HCT116 (cell line): ENCODE measurements at regions not wholly inside any gene's neighbourhood (a gene's known extent, or its start where the extent isn't known, plus 50 kb on each side); places are given as distances from the start of the nearest gene placed in this dataset.

Experiments used
- ATAC-seq: fragments of 200-7000 bp; cut with Tn5 transposase; 2 replicates; pipeline ENCODE4 v1.9.1; 2020; ENCODE audit warnings: mild to moderate bottlenecking, moderate library complexity
- BruUV-seq: library from RNA; stranded (reverse); fragments of 400-500 nt; replicated peaks from 2 replicates; lab custom pipeline; 2021; lab: Mats Ljungman, UMichigan
- CTCF ChIA-PET: fragments of 300-600 bp; sonication (Branson Sonifier 250); formaldehyde crosslinking; loops from one replicate; lab custom pipeline; 2021; ENCODE audit warnings: antibody characterized with exemption; lab: Charles Lee
- POLR2A ChIA-PET: fragments of 300-600, 350-600 bp; sonication (Branson Sonifier 250); formaldehyde crosslinking; loops from one replicate; lab custom pipeline; 2021; ENCODE audit warnings: antibody characterized with exemption; lab: Charles Lee
- RAD21 ChIA-PET, 2 experiments: fragments of 300-600 bp; sonication (Branson Sonifier 250); formaldehyde crosslinking; loops; one replicate each; lab custom pipeline; 2023; ENCODE audit warnings: low total read pairs in 2 of 2; ENCODE audit not compliant: uncharacterized antibody in 2 of 2, unreplicated experiment in 2 of 2, low non-redundant PET in 1 of 2; lab: Charles Lee
- DNase-seq: peaks from one replicate; pipeline ENCODE4 v3.0.0-alpha.2; 2010; ENCODE audit warnings: low read depth, low spot score
- H2AFZ ChIP-seq: fragments of 200-600 bp; shearing (Covaris generic), sonication (generic); 2 replicates; pipeline ENCODE4 v1.6.1; 2017; ENCODE audit warnings: low read depth, mixed run types, mixed read lengths, antibody characterized with exemption, low read length; ENCODE audit not compliant: poor library complexity, severe bottlenecking
- H3K27ac ChIP-seq: 2 replicates; pipeline ENCODE4 v1.5.1; 2012; ENCODE audit warnings: low read depth, low read length
- H3K27me3 ChIP-seq: fragments of 200-600 bp; sonication (generic); 2 replicates; pipeline ENCODE4 v1.6.1; 2016; ENCODE audit warnings: mixed run types, low read length, mixed read lengths; ENCODE audit not compliant: insufficient read depth
- H3K36me3 ChIP-seq, 2 experiments: fragments of 200-500 bp in 1 of 2; fragments of 200-600 bp in 1 of 2; sonication (Bioruptor generic) in 1 of 2; sonication (generic) in 1 of 2; 2 replicates each; pipeline versions ENCODE4 v1.5.1 to v1.6.1; 2014 to 2016; ENCODE audit warnings: low read length in 2 of 2, inconsistent platforms in 1 of 2, mixed read lengths in 1 of 2, mixed run types in 1 of 2; ENCODE audit not compliant: insufficient read depth in 2 of 2, control insufficient read depth in 1 of 2
- H3K4me1 ChIP-seq, 2 experiments: fragments of 200-600 bp in 1 of 2; sonication (generic) in 1 of 2; 2 replicates each; pipeline versions ENCODE4 v1.5.1 to v1.6.1; 2012 to 2017; ENCODE audit warnings: low read length in 2 of 2, inconsistent platforms in 1 of 2, mild to moderate bottlenecking in 1 of 2, mixed read lengths in 1 of 2, mixed run types in 1 of 2, moderate library complexity in 1 of 2; ENCODE audit not compliant: insufficient read depth in 2 of 2, control insufficient read depth in 1 of 2
- H3K4me2 ChIP-seq: fragments of 200-600 bp; sonication (generic); 2 replicates; pipeline ENCODE4 v1.6.1; 2017; ENCODE audit warnings: mixed run types, low read length, mixed read lengths
- H3K4me3 ChIP-seq, 2 experiments: fragments of 200-600 bp in 1 of 2; sonication (generic) in 1 of 2; replicated peaks in 1 of 2; 2 replicates each; pipeline ENCODE4 v1.5.1; 2011 to 2016; ENCODE audit warnings: low read length in 2 of 2, control low read depth in 1 of 2, low read depth in 1 of 2, mild to moderate bottlenecking in 1 of 2, mixed read lengths in 1 of 2, mixed run types in 1 of 2
- H3K79me2 ChIP-seq: fragments of 200-600 bp; sonication (generic); 2 replicates; pipeline ENCODE4 v1.6.1; 2017; ENCODE audit warnings: mild to moderate bottlenecking, mixed run types, low read length, moderate library complexity, mixed read lengths; ENCODE audit not compliant: insufficient read depth
- H3K9ac ChIP-seq: fragments of 200-600 bp; sonication (generic); 2 replicates; pipeline ENCODE4 v1.6.1; 2016; ENCODE audit warnings: low read length, mixed read lengths
- H3K9me2 ChIP-seq: fragments of 200-600 bp; sonication (generic), shearing (Covaris generic); 2 replicates; pipeline ENCODE4 v1.6.1; 2017; ENCODE audit warnings: mixed run types, mild to moderate bottlenecking, moderate library complexity; ENCODE audit not compliant: insufficient read depth
- H3K9me3 ChIP-seq, 2 experiments: fragments of 200-500 bp in 1 of 2; fragments of 200-600 bp in 1 of 2; sonication (Bioruptor generic) in 1 of 2; sonication (generic) in 1 of 2; 2 replicates each; pipeline ENCODE4 v1.6.1; 2014 to 2017; ENCODE audit warnings: low read length in 2 of 2, mixed read lengths in 2 of 2, inconsistent platforms in 1 of 2, low read depth in 1 of 2, mild to moderate bottlenecking in 1 of 2, mixed run types in 1 of 2, moderate library complexity in 1 of 2; ENCODE audit not compliant: control insufficient read depth in 1 of 2, insufficient read depth in 1 of 2
- H4K20me1 ChIP-seq: fragments of 200-600 bp; sonication (generic), shearing (Covaris generic); 2 replicates; pipeline ENCODE4 v1.6.1; 2017; ENCODE audit warnings: mixed run types, mild to moderate bottlenecking, moderate library complexity; ENCODE audit not compliant: insufficient read depth
- ELF1 ChIP-seq: IDR thresholded peaks from 2 replicates; pipeline ENCODE4 v1.6.1; 2012; ENCODE audit warnings: low read depth, borderline replicate concordance
- EZH2 ChIP-seq: fragments of 200-600 bp; sonication (generic); IDR thresholded peaks from 2 replicates; pipeline ENCODE4 v1.6.1; 2017; ENCODE audit warnings: antibody characterized with exemption, mixed run types
- MAX ChIP-seq: IDR thresholded peaks from 2 replicates; pipeline ENCODE4 v1.6.1; 2012
- SRF ChIP-seq: IDR thresholded peaks from 2 replicates; pipeline ENCODE4 v1.6.1; 2012; ENCODE audit warnings: low read depth
- ZNF274 ChIP-seq: fragments of 200-500 bp; sonication (Bioruptor generic); IDR thresholded peaks from 2 replicates; pipeline ENCODE4 v1.6.1; 2014; ENCODE audit warnings: mild to moderate bottlenecking, low read depth, low read length, inconsistent platforms
- intact Hi-C: fragments of 100-400 bp; cut with micrococcal nuclease; formaldehyde crosslinking; loops from 2 replicates; pipeline ENCODE4 v1.10.0; 2022

- no peaks in the 10 kb centered on the region for H3K79me2 ChIP-seq
Measured at GRCh38 chr12:75561921-75562320, 50.5 kb upstream of the KRR1 start.

More at GRCh38 chr12:75561921-75562320, 50.5 kb upstream of the KRR1 start:
- Histone ChIP-seq H4K20me1 (no peaks in the 10 kb centered on the region), H3K27me3 (no peaks in the 10 kb centered on the region), H3K27ac (no peak overlapping the region), H3K4me2 (no peak overlapping the region), H3K4me3 (no peak overlapping the region), H2AFZ (no peak overlapping the region), H3K36me3 (peaks cover 0 to 4% of the 10 kb centered on the region in 2 experiments; a peak in 1 of 4 replicates), H3K9me3 (peaks cover 0 to 7% of the 10 kb centered on the region in 2 experiments; a peak in 2 of 4 replicates)
- DNase-seq (no peak), ATAC-seq (no peak)
- intact Hi-C loops = no loop called here
- CTCF ChIA-PET = no interaction called here
- no peak for TF ChIP-seq SRF
- TF ChIP-seq MAX = no peak
- TF ChIP-seq ELF1 = no peak
- TF ChIP-seq EZH2 = no peak
- TF ChIP-seq ZNF274 = no peak
- TF ChIP-seq, all 23 proteins: peak for 0
- no peaks in the 10 kb centered on the region for H3K9me2 ChIP-seq
- RAD21 ChIA-PET = no interaction called here
- peaks cover 4 to 8% of the 10 kb centered on the region in 2 experiments; a peak in 2 of 4 replicates for H3K4me1 ChIP-seq
- no peak overlapping the region for H3K9ac ChIP-seq
- POLR2A ChIA-PET = no interaction called here
- no TSS peak for BruUV-seq
